ENCODE measurements at regions not wholly inside any gene's neighbourhood (a gene's known extent, or its start where the extent isn't known, plus 50 kb on each side); places are given as distances from the start of the nearest gene placed in this dataset.

GRCh38 chr2:117486081-117486480, 328.4 kb upstream of the DDX18 start:
- TF ChIP-seq, protein P1, sequence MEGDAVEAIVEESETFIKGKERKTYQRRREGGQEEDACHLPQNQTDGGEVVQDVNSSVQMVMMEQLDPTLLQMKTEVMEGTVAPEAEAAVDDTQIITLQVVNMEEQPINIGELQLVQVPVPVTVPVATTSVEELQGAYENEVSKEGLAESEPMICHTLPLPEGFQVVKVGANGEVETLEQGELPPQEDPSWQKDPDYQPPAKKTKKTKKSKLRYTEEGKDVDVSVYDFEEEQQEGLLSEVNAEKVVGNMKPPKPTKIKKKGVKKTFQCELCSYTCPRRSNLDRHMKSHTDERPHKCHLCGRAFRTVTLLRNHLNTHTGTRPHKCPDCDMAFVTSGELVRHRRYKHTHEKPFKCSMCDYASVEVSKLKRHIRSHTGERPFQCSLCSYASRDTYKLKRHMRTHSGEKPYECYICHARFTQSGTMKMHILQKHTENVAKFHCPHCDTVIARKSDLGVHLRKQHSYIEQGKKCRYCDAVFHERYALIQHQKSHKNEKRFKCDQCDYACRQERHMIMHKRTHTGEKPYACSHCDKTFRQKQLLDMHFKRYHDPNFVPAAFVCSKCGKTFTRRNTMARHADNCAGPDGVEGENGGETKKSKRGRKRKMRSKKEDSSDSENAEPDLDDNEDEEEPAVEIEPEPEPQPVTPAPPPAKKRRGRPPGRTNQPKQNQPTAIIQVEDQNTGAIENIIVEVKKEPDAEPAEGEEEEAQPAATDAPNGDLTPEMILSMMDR (IDR thresholded peaks at IDR 0.05): no peak
- no peak for DNase-seq
- H3K4me3 ChIP-seq: no peak overlapping the region
- intact Hi-C loops (cut with DNase I, micrococcal nuclease): no loop called here
- ATAC-seq: no peak
- no peaks in the 10 kb centered on the region for H3K36me3 ChIP-seq (ENCODE audit: low read depth)
- no peaks in the 10 kb centered on the region for H3K4me1 ChIP-seq (ENCODE audit: low read depth)
- no peaks in the 10 kb centered on the region for H3K9me3 ChIP-seq

DNA sequence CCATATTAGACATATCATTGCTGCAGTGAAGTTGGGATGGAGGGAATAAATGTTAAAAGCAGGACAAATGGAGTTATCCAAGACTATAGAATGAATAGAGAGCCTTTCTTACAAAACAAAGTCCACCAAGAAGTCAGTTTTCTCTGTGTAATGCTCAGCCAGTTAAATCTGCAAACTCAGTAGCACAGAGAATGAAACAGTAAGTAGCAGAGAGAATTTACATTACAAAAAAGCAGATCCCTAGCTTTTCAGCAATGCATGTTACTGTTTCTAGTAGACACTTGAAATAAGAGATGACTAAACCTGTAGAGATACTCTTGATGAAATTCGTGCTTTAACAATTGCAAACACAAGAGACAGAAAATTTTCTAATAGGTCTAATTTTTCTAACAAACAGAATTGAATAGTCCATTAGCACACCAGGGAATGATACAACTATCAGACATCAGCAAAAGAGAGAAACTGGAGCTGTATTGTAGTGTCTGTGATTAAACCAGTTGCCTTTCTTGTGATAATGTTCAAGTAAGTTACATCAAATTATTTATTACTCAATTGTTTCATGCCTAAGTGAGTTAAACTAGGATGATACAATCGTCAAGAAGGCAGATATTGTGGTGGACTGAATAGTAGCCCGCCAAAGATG, 322.2 kb upstream of the DDX18 start:
- no peak for DNase-seq
- TF ChIP-seq, protein P1 (IDR thresholded peaks at IDR 0.05): no peak
- Histone ChIP-seq H3K36me3 (ENCODE audit: low read depth) (no peaks in the 10 kb centered on the region), H3K4me1 (ENCODE audit: low read depth) (no peaks in the 10 kb centered on the region), H3K4me3 (no peak overlapping the region), H3K9me3 (no peaks in the 10 kb centered on the region)
- no peak for ATAC-seq
- intact Hi-C loops (cut with DNase I, micrococcal nuclease): no loop called here

- Histone ChIP-seq H3K36me3 (ENCODE audit: low read depth) (no peaks in the 10 kb centered on the region), H3K4me1 (ENCODE audit: low read depth) (no peaks in the 10 kb centered on the region), H3K4me3 (no peak overlapping the region), H3K9me3 (no peaks in the 10 kb centered on the region)
- no peak for DNase-seq
- TF ChIP-seq, protein P1 (IDR thresholded peaks at IDR 0.05): no peak
- intact Hi-C loops (cut with DNase I, micrococcal nuclease): no loop called here
- no peak for ATAC-seq
These were observed 313.8 kb upstream of the DDX18 start for GRCh38 chr2:117500721-117501120.

- TF ChIP-seq, protein P1 (IDR thresholded peaks at IDR 0.05): no peak
- intact Hi-C loops (cut with DNase I, micrococcal nuclease): no loop called here
- no peak for DNase-seq
- no peaks in the 10 kb centered on the region for H3K36me3 ChIP-seq (ENCODE audit: low read depth)
- ATAC-seq: no peak
- no peaks in the 10 kb centered on the region for H3K9me3 ChIP-seq
- H3K4me1 ChIP-seq (ENCODE audit: low read depth): no peaks in the 10 kb centered on the region
- H3K4me3 ChIP-seq: no peak overlapping the region
These were observed 312.4 kb upstream of the DDX18 start for GRCh38 chr2:117502121-117502520.

DNA sequence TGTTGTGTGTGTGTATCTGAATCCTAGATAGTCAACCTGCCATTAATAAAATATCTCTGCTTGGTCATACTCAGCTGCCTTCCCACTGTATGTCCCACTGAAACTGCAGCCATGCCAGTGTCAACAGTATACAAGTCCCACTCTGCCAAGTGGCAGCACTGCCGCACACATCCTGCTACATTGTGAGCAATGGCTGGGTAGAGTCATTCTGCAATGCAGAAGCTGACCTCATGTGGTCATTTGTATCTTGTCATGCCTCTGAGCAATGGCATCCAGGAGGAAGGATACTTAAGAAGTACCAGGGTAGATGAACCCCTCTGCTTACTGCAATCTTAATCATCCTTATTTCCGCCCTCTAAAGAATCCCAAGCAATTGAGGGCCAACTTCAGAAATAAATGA, 302.2 kb upstream of the DDX18 start:
- TF ChIP-seq, protein P1 (IDR thresholded peaks at IDR 0.05): no peak
- Histone ChIP-seq H3K4me3 (no peak overlapping the region), H3K9me3 (no peaks in the 10 kb centered on the region), H3K4me1 (ENCODE audit: low read depth) (no peaks in the 10 kb centered on the region), H3K36me3 (ENCODE audit: low read depth) (no peaks in the 10 kb centered on the region)
- ATAC-seq (no peak), DNase-seq (no peak)
- intact Hi-C loops (cut with DNase I, micrococcal nuclease): no loop called here

DNA sequence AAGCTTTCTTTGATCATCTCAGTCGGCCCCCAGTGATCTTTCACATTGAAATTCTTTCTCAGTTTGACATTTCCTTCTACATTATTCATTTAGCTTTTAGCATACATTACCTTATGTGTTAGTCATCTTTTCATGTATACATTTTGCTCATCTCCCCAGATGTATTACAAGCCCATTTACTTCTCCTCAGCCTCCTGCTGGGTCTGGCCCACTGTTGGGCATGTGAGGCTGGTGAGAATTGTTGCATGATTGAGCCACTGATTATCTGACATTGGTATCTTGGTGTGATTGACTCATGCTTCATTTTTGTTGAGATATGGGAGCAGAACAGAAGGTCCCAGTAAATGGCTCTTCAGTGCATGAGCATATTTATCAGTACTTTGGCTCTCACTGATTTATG, 300.1 kb upstream of the DDX18 start:
- H3K4me3 ChIP-seq: no peak overlapping the region
- ATAC-seq (no peak), DNase-seq (no peak)
- H3K4me1 ChIP-seq (ENCODE audit: low read depth): no peaks in the 10 kb centered on the region
- H3K36me3 ChIP-seq (ENCODE audit: low read depth): no peaks in the 10 kb centered on the region
- intact Hi-C loops (cut with DNase I, micrococcal nuclease): no loop called here
- no peaks in the 10 kb centered on the region for H3K9me3 ChIP-seq
- TF ChIP-seq, protein P1 (IDR thresholded peaks at IDR 0.05): no peak
